MM.1S (cell line): ENCODE measurements at regions not wholly inside any gene's neighbourhood (a gene's known extent, or its start where the extent isn't known, plus 50 kb on each side); places are given as distances from the start of the nearest gene placed in this dataset.

Experiments
- EZH2 ChIP-seq: fragments of 300-600 bp; sonication (generic); optimal IDR thresholded peaks from 2 replicates; pipeline ENCODE3; 2017; ENCODE audit warnings: low read depth, mild to moderate bottlenecking, antibody characterized with exemption, low read length, mixed read lengths
- TF ChIP-seq, protein P1 (sequence below): fragments of 300-600 bp; sonication (generic); IDR thresholded peaks from 2 replicates; pipeline ENCODE4 v1.5.1; 2016; ENCODE audit warnings: antibody characterized with exemption, low read length, mixed read lengths

DNA sequence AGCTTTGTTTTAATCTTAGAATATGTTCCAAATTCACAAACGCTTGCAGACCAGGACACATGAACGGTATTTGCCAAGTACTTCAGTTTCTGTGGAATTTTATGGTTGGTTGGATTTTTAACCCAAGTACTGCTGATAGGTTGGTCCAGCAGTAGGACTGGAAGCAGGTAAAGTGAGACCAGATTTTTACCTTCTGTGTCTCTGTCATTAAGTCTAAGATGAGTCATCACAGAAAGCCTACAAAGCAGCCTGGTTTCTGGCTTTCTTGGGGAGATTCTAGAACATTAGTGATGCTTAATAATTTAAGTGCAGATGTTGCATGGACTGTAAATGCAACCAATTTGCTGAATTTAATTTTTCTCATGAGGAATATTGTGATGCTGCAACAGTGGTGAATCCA lies 100.5 kb downstream of the SCG2 start:
- TF ChIP-seq, protein P1, sequence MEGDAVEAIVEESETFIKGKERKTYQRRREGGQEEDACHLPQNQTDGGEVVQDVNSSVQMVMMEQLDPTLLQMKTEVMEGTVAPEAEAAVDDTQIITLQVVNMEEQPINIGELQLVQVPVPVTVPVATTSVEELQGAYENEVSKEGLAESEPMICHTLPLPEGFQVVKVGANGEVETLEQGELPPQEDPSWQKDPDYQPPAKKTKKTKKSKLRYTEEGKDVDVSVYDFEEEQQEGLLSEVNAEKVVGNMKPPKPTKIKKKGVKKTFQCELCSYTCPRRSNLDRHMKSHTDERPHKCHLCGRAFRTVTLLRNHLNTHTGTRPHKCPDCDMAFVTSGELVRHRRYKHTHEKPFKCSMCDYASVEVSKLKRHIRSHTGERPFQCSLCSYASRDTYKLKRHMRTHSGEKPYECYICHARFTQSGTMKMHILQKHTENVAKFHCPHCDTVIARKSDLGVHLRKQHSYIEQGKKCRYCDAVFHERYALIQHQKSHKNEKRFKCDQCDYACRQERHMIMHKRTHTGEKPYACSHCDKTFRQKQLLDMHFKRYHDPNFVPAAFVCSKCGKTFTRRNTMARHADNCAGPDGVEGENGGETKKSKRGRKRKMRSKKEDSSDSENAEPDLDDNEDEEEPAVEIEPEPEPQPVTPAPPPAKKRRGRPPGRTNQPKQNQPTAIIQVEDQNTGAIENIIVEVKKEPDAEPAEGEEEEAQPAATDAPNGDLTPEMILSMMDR, result no peak
- no peak for TF ChIP-seq EZH2
